Activated CD4-positive, alpha-beta memory T cell treated with anti-CD3 and anti-CD28 coated beads for 36 hours (primary cell): ENCODE measurements at regions not wholly inside any gene's neighbourhood (a gene's known extent, or its start where the extent isn't known, plus 50 kb on each side); places are given as distances from the start of the nearest gene placed in this dataset.

Experiments used
- CTCF ChIA-PET: fragments of 350-600 bp; sonication (Branson Sonifier 250); formaldehyde crosslinking; loops from one replicate; lab custom pipeline; 2021; ENCODE audit warnings: antibody characterized with exemption, inconsistent platforms; lab: Charles Lee
- POLR2A ChIA-PET: fragments of 350-600 bp; sonication (Branson Sonifier 250); formaldehyde crosslinking; loops from one replicate; lab custom pipeline; 2021; ENCODE audit warnings: antibody characterized with exemption; lab: Charles Lee
- DNase-seq: peaks from one replicate; pipeline ENCODE4 v3.0.0-alpha.2; 2020
- H3K27ac Mint-ChIP-seq: one replicate; pipeline ENCODE4 v1.8.0; 2021; ENCODE audit warnings: mixed read lengths
- H3K27me3 Mint-ChIP-seq: one replicate; pipeline ENCODE4 v1.8.0; 2021; ENCODE audit warnings: mixed read lengths
- H3K36me3 Mint-ChIP-seq: one replicate; pipeline ENCODE4 v1.8.0; 2021; ENCODE audit warnings: mixed read lengths
- H3K4me1 Mint-ChIP-seq: one replicate; pipeline ENCODE4 v1.8.0; 2021; ENCODE audit warnings: low read depth, mixed read lengths
- H3K4me3 Mint-ChIP-seq: one replicate; pipeline ENCODE4 v1.8.0; 2021; ENCODE audit warnings: mild to moderate bottlenecking, mixed read lengths
- H3K9me3 Mint-ChIP-seq: one replicate; pipeline ENCODE4 v1.8.0; 2021; ENCODE audit warnings: mixed read lengths
- intact Hi-C: fragments of 100-400 bp; cut with micrococcal nuclease; formaldehyde crosslinking; loops from one replicate; pipeline ENCODE4 v1.15.1; 2023

- no peaks in the 10 kb centered on the region for H3K27me3 Mint-ChIP-seq
- ChIA-PET POLR2A (no interaction called here), CTCF (no interaction called here)
- no peak overlapping the region for H3K27ac Mint-ChIP-seq
- no peak for DNase-seq
- H3K4me1 Mint-ChIP-seq, result no peaks in the 10 kb centered on the region
- H3K36me3 Mint-ChIP-seq, result no peaks in the 10 kb centered on the region
- intact Hi-C loops, result no loop called here
- no peak overlapping the region for H3K4me3 Mint-ChIP-seq
- H3K9me3 Mint-ChIP-seq, result peaks cover under 1% of the 10 kb centered on the region
Measured at GRCh38 chr6:114718186-114718585, 375.4 kb upstream of the HS3ST5 start.

- DNase-seq, result no peak
- ChIA-PET POLR2A (no interaction called here), CTCF (no interaction called here)
- peaks cover 3% of the 10 kb centered on the region for H3K9me3 Mint-ChIP-seq
- H3K36me3 Mint-ChIP-seq, result no peaks in the 10 kb centered on the region
- intact Hi-C loops, result no loop called here
- no peaks in the 10 kb centered on the region for H3K4me1 Mint-ChIP-seq
- no peak overlapping the region for H3K27ac Mint-ChIP-seq
- H3K4me3 Mint-ChIP-seq, result no peak overlapping the region
- H3K27me3 Mint-ChIP-seq, result no peaks in the 10 kb centered on the region
Measured at GRCh38 chr6:114714836-114715507, 372.1 kb upstream of the HS3ST5 start.

GRCh38 chr6:114713690-114714089 lies 370.9 kb upstream of the HS3ST5 start:
- POLR2A ChIA-PET, result no interaction called here
- intact Hi-C loops, result no loop called here
- DNase-seq, result no peak
- no peaks in the 10 kb centered on the region for H3K36me3 Mint-ChIP-seq
- CTCF ChIA-PET, result no interaction called here
- no peaks in the 10 kb centered on the region for H3K27me3 Mint-ChIP-seq
- no peak overlapping the region for H3K4me3 Mint-ChIP-seq
- H3K4me1 Mint-ChIP-seq, result no peaks in the 10 kb centered on the region
- H3K9me3 Mint-ChIP-seq, result peaks cover 6% of the 10 kb centered on the region
- no peak overlapping the region for H3K27ac Mint-ChIP-seq

GRCh38 chr6:114712129-114712662 lies 369.4 kb upstream of the HS3ST5 start:
- ChIA-PET POLR2A (no interaction called here), CTCF (no interaction called here)
- Mint-ChIP-seq H3K36me3 (no peaks in the 10 kb centered on the region), H3K4me1 (no peaks in the 10 kb centered on the region), H3K9me3 (peaks cover 6% of the 10 kb centered on the region), H3K27me3 (no peaks in the 10 kb centered on the region), H3K4me3 (no peak overlapping the region), H3K27ac (no peak overlapping the region)
- intact Hi-C loops, result no loop called here
- DNase-seq, result no peak

- Mint-ChIP-seq H3K27me3 (no peaks in the 10 kb centered on the region), H3K4me3 (no peak overlapping the region), H3K9me3 (peaks cover 3% of the 10 kb centered on the region), H3K36me3 (no peaks in the 10 kb centered on the region), H3K27ac (no peak overlapping the region), H3K4me1 (no peaks in the 10 kb centered on the region)
- no peak for DNase-seq
- POLR2A ChIA-PET, result no interaction called here
- CTCF ChIA-PET, result no interaction called here
- intact Hi-C loops, result no loop called here
Measured at GRCh38 chr6:114707081-114707620, 364.3 kb upstream of the HS3ST5 start.

GRCh38 chr6:114690625-114691024 lies 347.8 kb upstream of the HS3ST5 start:
- intact Hi-C loops, result no loop called here
- H3K27ac Mint-ChIP-seq, result no peak overlapping the region

GRCh38 chr6:114659513-114659912 lies 316.7 kb upstream of the HS3ST5 start:
- Mint-ChIP-seq H3K27me3 (no peaks in the 10 kb centered on the region), H3K9me3 (peaks cover 31% of the 10 kb centered on the region), H3K4me3 (no peak overlapping the region), H3K27ac (no peak overlapping the region), H3K4me1 (no peaks in the 10 kb centered on the region), H3K36me3 (no peaks in the 10 kb centered on the region)
- CTCF ChIA-PET, result no interaction called here
- intact Hi-C loops, result no loop called here
- POLR2A ChIA-PET, result no interaction called here
- no peak for DNase-seq

More at GRCh38 chr6:114690625-114691024, 347.8 kb upstream of the HS3ST5 start:
- CTCF ChIA-PET, result no interaction called here
- H3K27me3 Mint-ChIP-seq, result no peaks in the 10 kb centered on the region
- H3K36me3 Mint-ChIP-seq, result no peaks in the 10 kb centered on the region
- H3K9me3 Mint-ChIP-seq, result peaks cover 2% of the 10 kb centered on the region
- no peak for DNase-seq
- no peaks in the 10 kb centered on the region for H3K4me1 Mint-ChIP-seq
- POLR2A ChIA-PET, result no interaction called here
- no peak overlapping the region for H3K4me3 Mint-ChIP-seq

- Mint-ChIP-seq H3K36me3 (no peaks in the 10 kb centered on the region), H3K27ac (no peak overlapping the region), H3K4me3 (no peak overlapping the region), H3K27me3 (no peaks in the 10 kb centered on the region), H3K4me1 (no peaks in the 10 kb centered on the region), H3K9me3 (no peaks in the 10 kb centered on the region)
- ChIA-PET CTCF (no interaction called here), POLR2A (no interaction called here)
- no peak for DNase-seq
- intact Hi-C loops, result no loop called here
Measured at GRCh38 chr6:114651611-114652010, 308.8 kb upstream of the HS3ST5 start.

GRCh38 chr6:114650891-114651290 lies 308.1 kb upstream of the HS3ST5 start:
- Mint-ChIP-seq H3K27ac (no peak overlapping the region), H3K9me3 (no peaks in the 10 kb centered on the region), H3K4me3 (no peak overlapping the region), H3K36me3 (no peaks in the 10 kb centered on the region), H3K27me3 (no peaks in the 10 kb centered on the region), H3K4me1 (no peaks in the 10 kb centered on the region)
- POLR2A ChIA-PET, result no interaction called here
- DNase-seq, result no peak
- CTCF ChIA-PET, result no interaction called here
- intact Hi-C loops, result no loop called here

GRCh38 chr6:114649298-114649697 lies 306.5 kb upstream of the HS3ST5 start:
- H3K9me3 Mint-ChIP-seq, result no peaks in the 10 kb centered on the region
- ChIA-PET POLR2A (no interaction called here), CTCF (no interaction called here)
- H3K27me3 Mint-ChIP-seq, result no peaks in the 10 kb centered on the region
- H3K4me3 Mint-ChIP-seq, result no peak overlapping the region
- no peak overlapping the region for H3K27ac Mint-ChIP-seq
- intact Hi-C loops, result no loop called here
- no peaks in the 10 kb centered on the region for H3K36me3 Mint-ChIP-seq
- H3K4me1 Mint-ChIP-seq, result no peaks in the 10 kb centered on the region
- DNase-seq, result no peak

- intact Hi-C loops, result no loop called here
- no peak for DNase-seq
- H3K36me3 Mint-ChIP-seq, result no peaks in the 10 kb centered on the region
- ChIA-PET CTCF (no interaction called here), POLR2A (no interaction called here)
- H3K9me3 Mint-ChIP-seq, result no peaks in the 10 kb centered on the region
- H3K4me3 Mint-ChIP-seq, result no peak overlapping the region
- no peak overlapping the region for H3K27ac Mint-ChIP-seq
- no peaks in the 10 kb centered on the region for H3K27me3 Mint-ChIP-seq
- H3K4me1 Mint-ChIP-seq, result no peaks in the 10 kb centered on the region
Measured at GRCh38 chr6:114648847-114649246, 306.0 kb upstream of the HS3ST5 start.

GRCh38 chr6:114638341-114638740 lies 295.5 kb upstream of the HS3ST5 start:
- Mint-ChIP-seq H3K4me3 (no peak overlapping the region), H3K9me3 (peaks cover 5% of the 10 kb centered on the region), H3K27ac (no peak overlapping the region), H3K27me3 (no peaks in the 10 kb centered on the region), H3K4me1 (no peaks in the 10 kb centered on the region), H3K36me3 (no peaks in the 10 kb centered on the region)
- intact Hi-C loops, result no loop called here
- POLR2A ChIA-PET, result no interaction called here
- no peak for DNase-seq
- CTCF ChIA-PET, result no interaction called here

GRCh38 chr6:114634016-114634415 lies 291.2 kb upstream of the HS3ST5 start:
- no peak for DNase-seq
- Mint-ChIP-seq H3K4me3 (no peak overlapping the region), H3K27ac (no peak overlapping the region), H3K9me3 (peaks cover 7% of the 10 kb centered on the region), H3K27me3 (no peaks in the 10 kb centered on the region), H3K4me1 (no peaks in the 10 kb centered on the region), H3K36me3 (no peaks in the 10 kb centered on the region)
- intact Hi-C loops, result no loop called here
- ChIA-PET POLR2A (no interaction called here), CTCF (no interaction called here)
